ENCODE measurements at regions not wholly inside any gene's neighbourhood (a gene's known extent, or its start where the extent isn't known, plus 50 kb on each side); places are given as distances from the start of the nearest gene placed in this dataset.

DNA sequence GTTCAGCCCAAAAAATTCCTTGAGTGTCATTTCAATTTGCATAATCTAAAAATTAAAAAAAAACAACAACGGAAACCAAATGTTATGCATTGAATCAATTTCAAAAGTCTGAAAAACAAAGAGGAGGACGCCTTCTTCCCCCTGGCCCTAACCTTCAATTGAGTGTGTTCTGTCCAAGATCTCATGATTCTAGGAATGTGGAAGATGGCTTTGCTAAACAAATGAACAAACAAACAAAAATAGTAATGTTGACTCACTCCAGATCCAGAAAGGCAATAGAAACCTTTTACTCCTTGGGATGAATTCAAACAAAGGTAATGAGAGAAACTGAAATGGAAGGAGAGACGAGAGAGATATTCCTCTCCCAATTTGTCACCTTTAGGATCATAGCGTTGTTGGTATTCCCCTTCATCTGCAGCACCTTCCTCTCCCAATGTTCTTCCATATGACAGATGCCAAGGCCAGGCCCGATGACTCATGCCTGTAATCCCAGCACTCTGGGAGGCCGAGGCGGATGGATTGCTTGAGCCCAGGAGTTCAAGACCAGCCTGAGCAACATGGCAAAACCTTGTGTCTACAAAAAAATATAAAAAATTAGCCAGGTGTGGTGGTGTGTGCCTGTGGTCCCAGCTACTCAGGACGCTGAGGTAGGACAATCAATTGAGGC is 109.2 kb upstream of the ADGRF1 start:
- TF ChIP-seq, protein P1, sequence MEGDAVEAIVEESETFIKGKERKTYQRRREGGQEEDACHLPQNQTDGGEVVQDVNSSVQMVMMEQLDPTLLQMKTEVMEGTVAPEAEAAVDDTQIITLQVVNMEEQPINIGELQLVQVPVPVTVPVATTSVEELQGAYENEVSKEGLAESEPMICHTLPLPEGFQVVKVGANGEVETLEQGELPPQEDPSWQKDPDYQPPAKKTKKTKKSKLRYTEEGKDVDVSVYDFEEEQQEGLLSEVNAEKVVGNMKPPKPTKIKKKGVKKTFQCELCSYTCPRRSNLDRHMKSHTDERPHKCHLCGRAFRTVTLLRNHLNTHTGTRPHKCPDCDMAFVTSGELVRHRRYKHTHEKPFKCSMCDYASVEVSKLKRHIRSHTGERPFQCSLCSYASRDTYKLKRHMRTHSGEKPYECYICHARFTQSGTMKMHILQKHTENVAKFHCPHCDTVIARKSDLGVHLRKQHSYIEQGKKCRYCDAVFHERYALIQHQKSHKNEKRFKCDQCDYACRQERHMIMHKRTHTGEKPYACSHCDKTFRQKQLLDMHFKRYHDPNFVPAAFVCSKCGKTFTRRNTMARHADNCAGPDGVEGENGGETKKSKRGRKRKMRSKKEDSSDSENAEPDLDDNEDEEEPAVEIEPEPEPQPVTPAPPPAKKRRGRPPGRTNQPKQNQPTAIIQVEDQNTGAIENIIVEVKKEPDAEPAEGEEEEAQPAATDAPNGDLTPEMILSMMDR (conservative IDR thresholded peaks at IDR 0.05; ENCODE audit: low read depth, low read length) = no peak
- TF ChIP-seq EZH2phosphoT487 (IDR thresholded peaks at IDR 0.05; ENCODE audit: borderline replicate concordance, low read length) (no peak), EZH2 (IDR thresholded peaks at IDR 0.05; ENCODE audit: low read length, unreplicated experiment) (no peak)
